CD14-positive monocyte (primary cell): ENCODE measurements at regions not wholly inside any gene's neighbourhood (a gene's known extent, or its start where the extent isn't known, plus 50 kb on each side); places are given as distances from the start of the nearest gene placed in this dataset.

Source experiments
- DNase-seq, 3 donors: peaks; one replicate each; pipeline ENCODE4 v3.0.0-alpha.2; 2011 to 2022
- H2AFZ ChIP-seq: 2 replicates; pipeline ENCODE4 v1.6.0; 2012; ENCODE audit warnings: mild to moderate bottlenecking, low read depth, low read length, inconsistent platforms; ENCODE audit not compliant: insufficient read depth, poor library complexity, severe bottlenecking
- H3K27ac ChIP-seq, 2 donors: 1 replicate in 1 of 2; 2 replicates in 1 of 2; pipeline ENCODE4 v1.5.1; 2012 to 2013; ENCODE audit warnings: low read length in 2 of 2, control low read depth in 1 of 2, inconsistent platforms in 1 of 2, low read depth in 1 of 2, mild to moderate bottlenecking in 1 of 2
- H3K27me3 ChIP-seq, 2 donors: one replicate each; pipeline versions ENCODE4 v1.6.0 to v1.6.1; 2011 to 2013; ENCODE audit warnings: low read length in 2 of 2; ENCODE audit not compliant: control insufficient read depth in 2 of 2, insufficient read depth in 2 of 2
- H3K36me3 ChIP-seq, 2 donors: replicated peaks in 1 of 2; 1 replicate in 1 of 2; 2 replicates in 1 of 2; pipeline versions ENCODE4 v1.5.1 to v1.6.1; 2012 to 2013; ENCODE audit warnings: low read length in 2 of 2, control low read depth in 1 of 2, inconsistent platforms in 1 of 2, mild to moderate bottlenecking in 1 of 2; ENCODE audit not compliant: insufficient read depth in 2 of 2, control insufficient read depth in 1 of 2
- H3K4me1 ChIP-seq, 2 donors: 1 replicate in 1 of 2; 2 replicates in 1 of 2; pipeline versions ENCODE4 v1.5.1 to v1.6.1; 2012 to 2013; ENCODE audit warnings: low read length in 2 of 2, control low read depth in 1 of 2, inconsistent platforms in 1 of 2, mild to moderate bottlenecking in 1 of 2, moderate library complexity in 1 of 2; ENCODE audit not compliant: insufficient read depth in 2 of 2, control insufficient read depth in 1 of 2
- H3K4me2 ChIP-seq: replicated peaks from 2 replicates; pipeline ENCODE3; 2012; ENCODE audit warnings: low read length, moderate library complexity, mild to moderate bottlenecking; ENCODE audit not compliant: poor library complexity, severe bottlenecking; ENCODE audit errors: extremely low read depth
- H3K4me3 ChIP-seq, 3 experiments: fragments of 200-600 bp in 1 of 3; sonication (generic) in 1 of 3; replicated peaks in 1 of 3; 1 replicate in 2 of 3; 2 replicates in 1 of 3; pipeline ENCODE4 v1.5.1; 2011 to 2013; ENCODE audit warnings: low read length in 3 of 3, mild to moderate bottlenecking in 3 of 3, control low read depth in 2 of 3, low read depth in 2 of 3, inconsistent platforms in 1 of 3, moderate library complexity in 1 of 3
- H3K79me2 ChIP-seq: 2 replicates; pipeline ENCODE4 v1.6.0; 2012; ENCODE audit warnings: mild to moderate bottlenecking, control low read depth, inconsistent platforms, low read length, moderate library complexity; ENCODE audit not compliant: insufficient read depth
- H3K9ac ChIP-seq: 2 replicates; pipeline ENCODE4 v1.6.0; 2017; ENCODE audit warnings: low read length, mild to moderate bottlenecking; ENCODE audit not compliant: insufficient read depth, poor library complexity, severe bottlenecking
- H3K9me3 ChIP-seq, 2 donors: replicated peaks in 1 of 2; 1 replicate in 1 of 2; 2 replicates in 1 of 2; pipeline versions ENCODE4 v1.5.1 to v1.6.1; 2012 to 2013; ENCODE audit warnings: low read length in 2 of 2, control low read depth in 1 of 2; ENCODE audit not compliant: control insufficient read depth in 1 of 2, insufficient read depth in 1 of 2
- H4K20me1 ChIP-seq: 2 replicates; pipeline ENCODE4 v1.6.0; 2012; ENCODE audit warnings: mild to moderate bottlenecking, low read length, control low read depth, moderate library complexity; ENCODE audit not compliant: insufficient read depth
- H3K27ac Mint-ChIP-seq, 7 donors: one replicate each; pipeline ENCODE4 v1.8.0; 2020; ENCODE audit warnings: mild to moderate bottlenecking in 7 of 7, mixed read lengths in 7 of 7, moderate library complexity in 6 of 7, inconsistent platforms in 2 of 7
- H3K27me3 Mint-ChIP-seq, 3 donors: one replicate each; pipeline ENCODE4 v1.8.0; 2021 to 2022; ENCODE audit warnings: low read depth in 3 of 3, mild to moderate bottlenecking in 3 of 3, mixed read lengths in 3 of 3, moderate library complexity in 3 of 3, inconsistent platforms in 1 of 3
- H3K36me3 Mint-ChIP-seq, 2 donors: one replicate each; pipeline ENCODE4 v1.8.0; 2020; ENCODE audit warnings: mixed read lengths in 2 of 2, inconsistent platforms in 1 of 2, mild to moderate bottlenecking in 1 of 2
- H3K4me1 Mint-ChIP-seq: one replicate; pipeline ENCODE4 v1.8.0; 2020; ENCODE audit warnings: mild to moderate bottlenecking, mixed read lengths
- H3K4me3 Mint-ChIP-seq, 2 donors: one replicate each; pipeline ENCODE4 v1.8.0; 2020; ENCODE audit warnings: mild to moderate bottlenecking in 2 of 2, mixed read lengths in 2 of 2, moderate library complexity in 1 of 2
- H3K9me3 Mint-ChIP-seq, 7 donors: one replicate each; pipeline ENCODE4 v1.8.0; 2020 to 2022; ENCODE audit warnings: mixed read lengths in 7 of 7, mild to moderate bottlenecking in 6 of 7, moderate library complexity in 6 of 7, inconsistent platforms in 2 of 7
- WGBS: methylation state at CpG from one replicate; pipeline ENCODE4 v1.1.5; 2013; ENCODE audit warnings: missing lambda C conversion rate; ENCODE audit not compliant: insufficient coverage; 5-methylcytosine and 5-hydroxymethylcytosine counted together
- intact Hi-C, 2 donors: fragments of 100-400 bp; cut with micrococcal nuclease; formaldehyde crosslinking; loops; one replicate each; pipeline versions ENCODE4 v1.15.0 to v1.15.1; 2023
- TF ChIP-seq, protein P1 (sequence below): fragments of 200-600 bp; IDR thresholded peaks from one replicate; pipeline ENCODE4 v1.8.0; 2022; ENCODE audit warnings: antibody characterized with exemption, mild to moderate bottlenecking

DNA sequence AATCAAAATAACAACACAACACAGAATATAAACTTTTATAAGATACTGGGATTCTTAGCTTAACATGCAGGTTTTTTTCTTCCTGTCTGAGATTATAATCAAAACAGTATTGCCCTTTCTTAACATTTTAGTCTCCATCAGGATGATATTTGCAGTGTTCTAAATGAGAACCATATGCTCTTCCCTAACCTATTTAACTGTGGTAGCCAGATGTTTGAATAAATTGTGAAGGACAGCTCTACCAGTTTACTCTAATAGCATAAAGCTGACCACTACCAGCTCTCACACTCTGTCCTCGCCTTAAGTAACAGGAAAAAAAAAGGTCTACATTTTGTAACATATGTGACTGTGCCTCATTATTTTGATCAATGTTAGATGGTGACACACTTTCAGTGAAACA lies 618.7 kb upstream of the SGCG start:
- TF ChIP-seq, protein P1, sequence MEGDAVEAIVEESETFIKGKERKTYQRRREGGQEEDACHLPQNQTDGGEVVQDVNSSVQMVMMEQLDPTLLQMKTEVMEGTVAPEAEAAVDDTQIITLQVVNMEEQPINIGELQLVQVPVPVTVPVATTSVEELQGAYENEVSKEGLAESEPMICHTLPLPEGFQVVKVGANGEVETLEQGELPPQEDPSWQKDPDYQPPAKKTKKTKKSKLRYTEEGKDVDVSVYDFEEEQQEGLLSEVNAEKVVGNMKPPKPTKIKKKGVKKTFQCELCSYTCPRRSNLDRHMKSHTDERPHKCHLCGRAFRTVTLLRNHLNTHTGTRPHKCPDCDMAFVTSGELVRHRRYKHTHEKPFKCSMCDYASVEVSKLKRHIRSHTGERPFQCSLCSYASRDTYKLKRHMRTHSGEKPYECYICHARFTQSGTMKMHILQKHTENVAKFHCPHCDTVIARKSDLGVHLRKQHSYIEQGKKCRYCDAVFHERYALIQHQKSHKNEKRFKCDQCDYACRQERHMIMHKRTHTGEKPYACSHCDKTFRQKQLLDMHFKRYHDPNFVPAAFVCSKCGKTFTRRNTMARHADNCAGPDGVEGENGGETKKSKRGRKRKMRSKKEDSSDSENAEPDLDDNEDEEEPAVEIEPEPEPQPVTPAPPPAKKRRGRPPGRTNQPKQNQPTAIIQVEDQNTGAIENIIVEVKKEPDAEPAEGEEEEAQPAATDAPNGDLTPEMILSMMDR: no peak
- H3K4me3 ChIP-seq: no peak overlapping the region
- no peak overlapping the region for H3K9ac ChIP-seq
- H3K79me2 ChIP-seq: no peaks in the 10 kb centered on the region
- H4K20me1 ChIP-seq: no peaks in the 10 kb centered on the region
- Mint-ChIP-seq H3K4me1 (no peaks in the 10 kb centered on the region), H3K36me3 (no peaks in the 10 kb centered on the region), H3K27ac (no peak overlapping the region), H3K27me3 (no peaks in the 10 kb centered on the region), H3K9me3 (peaks cover 4 to 22% (median 13%) of the 10 kb centered on the region in 7 donors), H3K4me3 (no peak overlapping the region)
- DNase-seq: no peak
- H3K4me1 ChIP-seq: no peaks in the 10 kb centered on the region
- no CpG with 5 or more reads among the region's 1 CpG for WGBS
- intact Hi-C loops: no loop called here
- H3K36me3 ChIP-seq: no peaks in the 10 kb centered on the region
- H3K9me3 ChIP-seq: peaks cover 7 to 14% of the 10 kb centered on the region in 2 donors
- H3K27ac ChIP-seq: no peak overlapping the region
- no peak overlapping the region for H2AFZ ChIP-seq
- no peak overlapping the region for H3K4me2 ChIP-seq
- no peaks in the 10 kb centered on the region for H3K27me3 ChIP-seq

DNA sequence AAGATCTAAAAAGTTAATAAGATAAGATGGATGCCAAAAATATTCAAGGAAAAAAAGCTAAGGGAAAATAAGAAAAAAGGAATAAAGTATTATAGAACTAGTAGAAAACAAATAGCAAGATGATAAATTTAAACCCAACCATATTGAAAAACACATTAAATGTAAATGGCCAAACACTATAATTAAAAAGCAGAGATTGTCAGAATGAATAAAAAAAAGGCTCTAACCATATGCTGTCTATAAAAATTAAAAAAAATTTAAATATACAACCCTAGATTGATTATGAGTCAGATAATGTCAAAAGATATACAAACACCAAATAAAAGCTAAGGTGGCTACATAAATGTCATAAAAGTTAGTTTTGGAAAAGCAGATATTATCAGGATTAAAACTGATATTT lies 617.5 kb upstream of the SGCG start:
- H3K27me3 Mint-ChIP-seq: no peaks in the 10 kb centered on the region
- intact Hi-C loops: no loop called here
- no peak overlapping the region for H3K9ac ChIP-seq
- peaks cover 0 to 12% (median 11%) of the 10 kb centered on the region in 7 donors for H3K9me3 Mint-ChIP-seq
- H3K36me3 ChIP-seq: no peaks in the 10 kb centered on the region
- no peak for DNase-seq
- no peaks in the 10 kb centered on the region for H3K4me1 ChIP-seq
- H3K27ac ChIP-seq: no peak overlapping the region
- H4K20me1 ChIP-seq: no peaks in the 10 kb centered on the region
- no peak overlapping the region for H3K4me3 ChIP-seq
- H3K27ac Mint-ChIP-seq: no peak overlapping the region
- H3K4me3 Mint-ChIP-seq: no peak overlapping the region
- H3K4me1 Mint-ChIP-seq: no peaks in the 10 kb centered on the region
- no peak overlapping the region for H3K4me2 ChIP-seq
- no peaks in the 10 kb centered on the region for H3K36me3 Mint-ChIP-seq
- TF ChIP-seq, protein P1: no peak
- H3K9me3 ChIP-seq: peaks cover 3 to 11% of the 10 kb centered on the region in 2 donors
- no peak overlapping the region for H2AFZ ChIP-seq
- H3K79me2 ChIP-seq: no peaks in the 10 kb centered on the region
- H3K27me3 ChIP-seq: no peaks in the 10 kb centered on the region
